ENCODE measurements at regions not wholly inside any gene's neighbourhood (a gene's known extent, or its start where the extent isn't known, plus 50 kb on each side); places are given as distances from the start of the nearest gene placed in this dataset.

- Mint-ChIP-seq H3K27ac (no peak overlapping the region), H3K36me3 (ENCODE audit: low read depth) (no peaks in the 10 kb centered on the region), H3K4me1 (no peaks in the 10 kb centered on the region), H3K4me3 (no peak overlapping the region), H3K27me3 (no peaks in the 10 kb centered on the region), H3K9me3 (peaks cover 4% of the 10 kb centered on the region)
- ATAC-seq (replicated peaks): no peak
Measured at GRCh38 chrX:22424122-22424915, 151.6 kb downstream of the CBLL2 start.

GRCh38 chrX:22424919-22425318 lies 152.2 kb downstream of the CBLL2 start:
- Mint-ChIP-seq H3K4me1 (no peaks in the 10 kb centered on the region), H3K9me3 (peaks cover 4% of the 10 kb centered on the region), H3K27ac (no peak overlapping the region), H3K27me3 (no peaks in the 10 kb centered on the region), H3K4me3 (no peak overlapping the region), H3K36me3 (ENCODE audit: low read depth) (no peaks in the 10 kb centered on the region)
- no peak for ATAC-seq (replicated peaks)

GRCh38 chrX:22429704-22430103 lies 157.0 kb downstream of the CBLL2 start:
- Mint-ChIP-seq H3K27me3 (no peaks in the 10 kb centered on the region), H3K9me3 (peaks cover 4% of the 10 kb centered on the region), H3K27ac (no peak overlapping the region), H3K36me3 (ENCODE audit: low read depth) (no peaks in the 10 kb centered on the region), H3K4me3 (no peak overlapping the region), H3K4me1 (no peaks in the 10 kb centered on the region)
- ATAC-seq (replicated peaks): no peak

GRCh38 chrX:22430701-22431100 lies 158.0 kb downstream of the CBLL2 start:
- Mint-ChIP-seq H3K27ac (no peak overlapping the region), H3K9me3 (peaks cover 4% of the 10 kb centered on the region), H3K36me3 (ENCODE audit: low read depth) (no peaks in the 10 kb centered on the region), H3K27me3 (no peaks in the 10 kb centered on the region), H3K4me3 (no peak overlapping the region), H3K4me1 (no peaks in the 10 kb centered on the region)
- no peak for ATAC-seq (replicated peaks)

- Mint-ChIP-seq H3K4me1 (no peaks in the 10 kb centered on the region), H3K27ac (no peak overlapping the region), H3K27me3 (no peaks in the 10 kb centered on the region), H3K4me3 (no peak overlapping the region), H3K36me3 (ENCODE audit: low read depth) (no peaks in the 10 kb centered on the region), H3K9me3 (no peaks in the 10 kb centered on the region)
- ATAC-seq (replicated peaks): no peak
Measured at GRCh38 chrX:22433292-22434070, 160.8 kb downstream of the CBLL2 start.

GRCh38 chrX:22445880-22446279 lies 173.2 kb downstream of the CBLL2 start:
- H3K27me3 Mint-ChIP-seq: no peaks in the 10 kb centered on the region
- H3K36me3 Mint-ChIP-seq (ENCODE audit: low read depth): no peaks in the 10 kb centered on the region
- no peaks in the 10 kb centered on the region for H3K9me3 Mint-ChIP-seq
- H3K4me1 Mint-ChIP-seq: no peaks in the 10 kb centered on the region
- no peak overlapping the region for H3K27ac Mint-ChIP-seq
- no peak overlapping the region for H3K4me3 Mint-ChIP-seq
- no peak for ATAC-seq (replicated peaks)

GRCh38 chrX:22462959-22463358 lies 190.2 kb downstream of the CBLL2 start:
- Mint-ChIP-seq H3K4me1 (no peaks in the 10 kb centered on the region), H3K9me3 (peaks cover 4% of the 10 kb centered on the region), H3K36me3 (ENCODE audit: low read depth) (no peaks in the 10 kb centered on the region), H3K27me3 (no peaks in the 10 kb centered on the region), H3K27ac (no peak overlapping the region), H3K4me3 (no peak overlapping the region)
- ATAC-seq (replicated peaks): no peak

- Mint-ChIP-seq H3K27ac (no peak overlapping the region), H3K4me1 (no peaks in the 10 kb centered on the region), H3K36me3 (ENCODE audit: low read depth) (no peaks in the 10 kb centered on the region), H3K9me3 (no peaks in the 10 kb centered on the region), H3K27me3 (no peaks in the 10 kb centered on the region), H3K4me3 (no peak overlapping the region)
- no peak for ATAC-seq (replicated peaks)
Measured at GRCh38 chrX:22467571-22467970, 194.9 kb downstream of the CBLL2 start.

- no peaks in the 10 kb centered on the region for H3K27me3 Mint-ChIP-seq
- no peaks in the 10 kb centered on the region for H3K36me3 Mint-ChIP-seq (ENCODE audit: low read depth)
- H3K4me3 Mint-ChIP-seq: no peak overlapping the region
- no peak for ATAC-seq (replicated peaks)
- no peak overlapping the region for H3K27ac Mint-ChIP-seq
- no peaks in the 10 kb centered on the region for H3K9me3 Mint-ChIP-seq
- no peaks in the 10 kb centered on the region for H3K4me1 Mint-ChIP-seq
Measured at GRCh38 chrX:22481436-22481835, 208.7 kb downstream of the CBLL2 start.

GRCh38 chrX:22486296-22486695 lies 213.6 kb downstream of the CBLL2 start:
- Mint-ChIP-seq H3K4me1 (no peaks in the 10 kb centered on the region), H3K36me3 (ENCODE audit: low read depth) (no peaks in the 10 kb centered on the region), H3K27me3 (no peaks in the 10 kb centered on the region), H3K4me3 (no peak overlapping the region), H3K9me3 (no peaks in the 10 kb centered on the region), H3K27ac (no peak overlapping the region)
- ATAC-seq (replicated peaks): no peak

- Mint-ChIP-seq H3K4me3 (no peak overlapping the region), H3K27me3 (no peaks in the 10 kb centered on the region), H3K36me3 (ENCODE audit: low read depth) (no peaks in the 10 kb centered on the region), H3K4me1 (no peaks in the 10 kb centered on the region), H3K9me3 (no peaks in the 10 kb centered on the region), H3K27ac (no peak overlapping the region)
- ATAC-seq (replicated peaks): no peak
Measured at GRCh38 chrX:22516893-22517292, 244.2 kb downstream of the CBLL2 start.

- Mint-ChIP-seq H3K36me3 (ENCODE audit: low read depth) (no peaks in the 10 kb centered on the region), H3K9me3 (no peaks in the 10 kb centered on the region), H3K27ac (no peak overlapping the region), H3K27me3 (no peaks in the 10 kb centered on the region), H3K4me3 (no peak overlapping the region), H3K4me1 (no peaks in the 10 kb centered on the region)
- no peak for ATAC-seq (replicated peaks)
Measured at GRCh38 chrX:22520128-22520828, 247.6 kb downstream of the CBLL2 start.

- H3K4me3 Mint-ChIP-seq: no peak overlapping the region
- H3K27ac Mint-ChIP-seq: no peak overlapping the region
- H3K27me3 Mint-ChIP-seq: no peaks in the 10 kb centered on the region
- no peak for ATAC-seq (replicated peaks)
- H3K36me3 Mint-ChIP-seq (ENCODE audit: low read depth): no peaks in the 10 kb centered on the region
- H3K4me1 Mint-ChIP-seq: no peaks in the 10 kb centered on the region
- H3K9me3 Mint-ChIP-seq: peaks cover 3% of the 10 kb centered on the region
Measured at GRCh38 chrX:22526339-22526738, 253.6 kb downstream of the CBLL2 start.

GRCh38 chrX:22527302-22527701 lies 254.6 kb downstream of the CBLL2 start:
- Mint-ChIP-seq H3K9me3 (peaks cover 3% of the 10 kb centered on the region), H3K27ac (no peak overlapping the region), H3K4me1 (no peaks in the 10 kb centered on the region), H3K36me3 (ENCODE audit: low read depth) (no peaks in the 10 kb centered on the region), H3K4me3 (no peak overlapping the region), H3K27me3 (no peaks in the 10 kb centered on the region)
- ATAC-seq (replicated peaks): no peak

GRCh38 chrX:22533898-22534297 lies 261.2 kb downstream of the CBLL2 start:
- no peaks in the 10 kb centered on the region for H3K4me1 Mint-ChIP-seq
- H3K4me3 Mint-ChIP-seq: no peak overlapping the region
- no peaks in the 10 kb centered on the region for H3K27me3 Mint-ChIP-seq
- H3K9me3 Mint-ChIP-seq: peaks cover under 1% of the 10 kb centered on the region
- no peaks in the 10 kb centered on the region for H3K36me3 Mint-ChIP-seq (ENCODE audit: low read depth)
- no peak for ATAC-seq (replicated peaks)
- H3K27ac Mint-ChIP-seq: no peak overlapping the region

Data from activated T-helper 17 cell treated with anti-CD3 and anti-CD28 coated beads, Interleukin-2, amount 50 U/mL, for 72 hours (primary cell).